GM12864 (cell line): ENCODE measurements at regions not wholly inside any gene's neighbourhood (a gene's known extent, or its start where the extent isn't known, plus 50 kb on each side); places are given as distances from the start of the nearest gene placed in this dataset.

Source experiments
- DNase-seq: peaks from one replicate; pipeline ENCODE4 v3.0.0-alpha.2; 2011; ENCODE audit warnings: low read depth
- H3K4me3 ChIP-seq: 2 replicates; pipeline ENCODE4 v1.5.1; 2011; ENCODE audit warnings: mild to moderate bottlenecking, low read depth, low read length, control low read depth
- TF ChIP-seq, protein P1 (sequence below): IDR thresholded peaks from 2 replicates; pipeline ENCODE4 v1.5.1; 2011; ENCODE audit warnings: low read depth, mild to moderate bottlenecking, moderate library complexity, low read length, control low read depth, inconsistent platforms; ENCODE audit errors: missing control alignments

DNA sequence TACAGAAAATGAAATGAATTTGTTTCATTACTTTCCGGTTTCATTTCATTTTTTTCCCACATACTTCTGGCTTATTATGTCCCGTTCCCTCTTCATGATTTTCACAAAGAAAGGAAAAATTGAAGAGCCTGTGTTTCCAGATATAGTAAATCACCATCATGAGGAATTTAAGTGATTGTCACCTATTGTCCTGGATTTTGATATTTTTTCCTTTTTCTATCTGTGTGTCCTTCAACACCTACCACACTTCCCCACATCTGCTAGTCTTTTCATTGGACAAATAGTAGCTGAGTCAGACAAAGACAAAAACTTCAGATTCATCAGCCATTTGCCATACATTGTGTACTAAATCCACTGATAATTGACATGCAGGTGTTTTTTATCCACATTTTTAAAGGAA, 258.2 kb upstream of the HSF2 start:
- no peak for DNase-seq
- H3K4me3 ChIP-seq = no peak overlapping the region
- TF ChIP-seq, protein P1, sequence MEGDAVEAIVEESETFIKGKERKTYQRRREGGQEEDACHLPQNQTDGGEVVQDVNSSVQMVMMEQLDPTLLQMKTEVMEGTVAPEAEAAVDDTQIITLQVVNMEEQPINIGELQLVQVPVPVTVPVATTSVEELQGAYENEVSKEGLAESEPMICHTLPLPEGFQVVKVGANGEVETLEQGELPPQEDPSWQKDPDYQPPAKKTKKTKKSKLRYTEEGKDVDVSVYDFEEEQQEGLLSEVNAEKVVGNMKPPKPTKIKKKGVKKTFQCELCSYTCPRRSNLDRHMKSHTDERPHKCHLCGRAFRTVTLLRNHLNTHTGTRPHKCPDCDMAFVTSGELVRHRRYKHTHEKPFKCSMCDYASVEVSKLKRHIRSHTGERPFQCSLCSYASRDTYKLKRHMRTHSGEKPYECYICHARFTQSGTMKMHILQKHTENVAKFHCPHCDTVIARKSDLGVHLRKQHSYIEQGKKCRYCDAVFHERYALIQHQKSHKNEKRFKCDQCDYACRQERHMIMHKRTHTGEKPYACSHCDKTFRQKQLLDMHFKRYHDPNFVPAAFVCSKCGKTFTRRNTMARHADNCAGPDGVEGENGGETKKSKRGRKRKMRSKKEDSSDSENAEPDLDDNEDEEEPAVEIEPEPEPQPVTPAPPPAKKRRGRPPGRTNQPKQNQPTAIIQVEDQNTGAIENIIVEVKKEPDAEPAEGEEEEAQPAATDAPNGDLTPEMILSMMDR = no peak

DNA sequence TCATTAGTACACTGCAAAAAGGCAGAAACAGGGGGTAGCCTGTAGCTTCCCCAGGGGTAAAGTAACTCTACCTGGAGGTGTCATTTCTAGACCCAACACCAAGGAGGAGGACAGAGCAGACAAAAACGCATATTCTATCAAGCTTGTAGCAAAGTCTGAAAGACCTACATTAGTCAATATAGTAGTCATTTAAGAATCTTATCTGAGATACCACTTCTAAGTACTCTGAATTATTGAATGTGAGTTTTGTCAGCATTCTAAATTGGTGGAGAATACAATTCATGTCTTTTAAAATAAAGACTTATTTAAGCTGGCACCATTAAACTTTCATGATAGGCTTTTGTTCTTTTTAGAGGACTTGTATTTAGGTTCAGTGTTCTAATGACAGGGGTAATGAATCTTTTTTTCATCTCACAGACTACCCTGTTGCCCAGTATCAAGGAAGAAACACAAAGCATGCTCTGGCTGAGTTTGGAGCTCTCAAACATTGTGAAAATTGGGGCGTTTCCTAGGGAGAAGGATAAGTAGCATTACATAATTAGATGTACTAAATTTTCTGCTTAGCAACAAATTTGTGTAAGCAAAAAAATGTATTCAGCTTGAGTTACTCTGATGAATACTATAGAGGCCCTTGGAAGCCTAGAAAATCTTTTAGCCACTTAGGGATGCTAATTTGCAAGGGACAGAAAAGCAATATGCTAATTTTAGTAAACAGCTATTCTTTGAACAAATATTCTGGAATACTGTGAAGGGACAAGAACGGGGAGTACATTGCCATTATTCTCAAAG, 255.4 kb upstream of the HSF2 start:
- TF ChIP-seq, protein P1 = no peak
- no peak for DNase-seq
- no peak overlapping the region for H3K4me3 ChIP-seq

DNA sequence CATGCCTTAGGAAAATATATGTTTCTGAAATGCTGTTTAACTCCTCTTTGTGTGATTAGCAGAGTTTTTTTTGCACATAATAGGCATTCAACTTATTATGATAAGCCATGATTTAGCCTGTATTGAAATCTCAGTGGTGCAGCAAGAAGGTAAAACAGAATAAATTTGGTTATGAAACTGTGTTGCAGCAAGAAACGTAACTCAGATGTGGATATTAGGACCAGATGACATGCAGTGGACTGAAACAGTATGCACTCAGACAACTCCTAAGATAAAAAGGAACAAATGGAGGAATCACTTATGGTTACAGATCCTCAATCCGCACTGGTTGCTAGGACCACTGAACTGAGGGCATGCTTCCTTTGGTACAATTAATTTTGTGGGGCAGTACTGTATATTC, 254.2 kb upstream of the HSF2 start:
- DNase-seq = no peak
- TF ChIP-seq, protein P1 = no peak

DNA sequence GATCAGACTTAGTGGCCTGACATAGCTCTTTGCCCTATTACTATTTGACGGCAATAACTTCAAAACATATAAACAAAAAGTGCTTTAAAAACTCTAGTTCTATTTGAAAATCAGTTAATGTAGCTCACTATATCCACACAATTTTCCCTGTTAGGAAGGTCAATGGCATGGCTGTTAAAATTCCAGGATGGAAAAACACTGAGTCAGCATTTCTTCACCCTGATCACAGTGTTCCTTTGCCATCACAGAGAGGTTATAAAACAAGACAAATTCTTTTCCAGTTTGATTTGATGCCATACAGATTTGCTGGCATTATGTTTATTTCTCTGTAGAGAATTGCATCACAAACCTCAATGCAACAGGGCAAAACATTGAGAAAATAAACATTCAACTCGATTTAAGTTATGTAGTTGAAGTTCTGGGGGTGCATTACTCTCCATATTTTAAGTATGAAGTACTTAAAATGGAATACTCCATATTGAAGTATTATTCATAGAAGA, 253.7 kb upstream of the HSF2 start:
- no peak overlapping the region for H3K4me3 ChIP-seq
- DNase-seq = no peak
- TF ChIP-seq, protein P1 = no peak

More for the DNA sequence above, 254.2 kb upstream of the HSF2 start:
- no peak overlapping the region for H3K4me3 ChIP-seq

DNA sequence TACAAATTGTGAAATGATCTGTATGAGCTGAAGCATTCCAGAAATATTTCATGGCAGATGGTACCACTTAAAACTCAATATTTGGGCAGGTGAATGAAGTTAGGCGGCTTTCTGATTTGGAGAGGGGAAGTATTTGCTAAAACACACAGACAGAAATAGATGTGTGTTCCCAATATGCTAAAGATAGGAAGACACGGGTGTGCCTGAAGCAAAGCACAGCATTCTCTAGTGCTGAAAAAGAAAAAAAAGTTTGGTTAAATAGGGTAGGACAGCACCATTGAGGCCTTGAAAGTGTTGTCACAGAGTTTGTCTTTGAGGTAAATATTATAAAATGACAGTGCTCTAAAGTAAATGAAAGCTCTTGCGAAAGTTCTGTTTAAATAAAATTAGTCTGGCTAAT, 252.2 kb upstream of the HSF2 start:
- H3K4me3 ChIP-seq = no peak overlapping the region
- TF ChIP-seq, protein P1 = no peak
- no peak for DNase-seq

DNA sequence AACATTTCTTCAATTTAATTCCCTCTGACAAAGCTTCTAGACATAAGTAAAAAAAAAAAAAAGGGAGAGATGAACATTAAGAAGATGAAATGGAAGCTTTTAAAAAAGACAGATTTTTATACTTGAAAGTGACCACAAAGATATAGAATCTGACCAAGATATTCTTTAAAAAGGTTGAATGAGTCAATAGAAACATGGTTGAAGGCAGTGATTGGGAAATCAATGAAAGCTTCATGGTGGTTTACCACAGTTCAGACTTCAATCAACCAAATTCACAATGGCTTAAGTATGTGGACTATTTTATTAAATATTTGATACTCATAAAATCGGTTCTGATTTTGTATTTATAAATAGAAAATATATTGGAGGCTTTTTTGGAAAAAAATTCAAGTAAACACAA, 248.4 kb upstream of the HSF2 start:
- no peak for DNase-seq
- H3K4me3 ChIP-seq = no peak overlapping the region
- TF ChIP-seq, protein P1 = no peak

DNA sequence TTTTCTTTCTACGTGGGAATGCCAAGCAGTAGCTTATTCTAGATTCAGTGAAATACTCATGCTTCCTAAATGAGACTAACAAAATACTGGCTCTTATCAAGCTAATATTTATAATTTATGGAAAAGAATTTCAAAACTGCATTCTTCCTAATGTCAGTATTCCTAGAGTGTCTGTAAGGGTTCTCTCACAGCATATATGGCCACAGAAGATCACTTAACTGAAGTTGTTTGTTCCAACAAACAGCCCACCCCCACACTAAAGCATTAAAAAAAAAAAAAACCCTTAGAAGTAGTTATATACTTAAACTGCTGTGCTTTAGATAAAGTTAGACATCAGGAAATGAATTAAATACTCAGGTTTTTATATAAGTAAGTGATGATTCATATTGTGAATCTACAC, 247.7 kb upstream of the HSF2 start:
- no peak for DNase-seq
- no peak overlapping the region for H3K4me3 ChIP-seq
- TF ChIP-seq, protein P1 = no peak
